ENCODE measurements at regions not wholly inside any gene's neighbourhood (a gene's known extent, or its start where the extent isn't known, plus 50 kb on each side); places are given as distances from the start of the nearest gene placed in this dataset.

DNA sequence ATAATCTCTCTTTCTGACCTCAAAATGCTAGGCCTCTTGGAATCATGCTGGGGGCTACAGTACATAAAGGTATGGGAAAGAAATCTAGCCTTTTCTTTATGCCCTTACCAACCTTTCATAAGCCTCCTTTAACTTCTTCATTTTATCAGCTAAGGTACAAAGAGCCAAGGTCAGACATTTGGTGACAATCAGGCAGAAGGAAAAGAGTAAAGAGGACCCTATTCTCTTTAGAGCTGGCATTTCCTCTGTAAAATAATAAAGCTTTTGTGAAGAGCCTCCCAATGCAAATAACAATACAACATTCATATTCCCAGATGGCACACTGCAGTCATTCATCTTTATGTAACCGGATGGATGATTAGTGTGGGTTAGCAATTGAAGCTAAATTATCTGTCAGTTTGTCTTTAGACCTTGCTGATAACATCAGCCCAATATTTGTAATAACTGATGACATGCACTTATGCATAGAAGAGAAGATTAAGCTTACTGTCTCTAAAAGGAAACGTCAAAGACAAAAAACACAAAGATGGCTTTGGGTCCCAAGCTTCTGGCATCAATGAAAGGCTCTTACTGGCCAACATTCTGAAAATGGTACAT, 163.1 kb downstream of the IBTK start:
- Mint-ChIP-seq H3K4me1 (no peaks in the 10 kb centered on the region), H3K9me3 (peaks cover 0 to 2% (median 0%) of the 10 kb centered on the region in 6 donors), H3K27ac (no peak overlapping the region), H3K27me3 (ENCODE audit: low read depth in 3 of 3) (no peaks in the 10 kb centered on the region), H3K4me3 (no peak overlapping the region), H3K36me3 (no peaks in the 10 kb centered on the region)
- DNase-seq, result no peak

GRCh38 chr6:82083646-82084045, 163.9 kb downstream of the IBTK start:
- Mint-ChIP-seq H3K4me1 (no peaks in the 10 kb centered on the region), H3K36me3 (no peaks in the 10 kb centered on the region), H3K9me3 (peaks cover 0 to 2% (median 0%) of the 10 kb centered on the region in 6 donors), H3K4me3 (no peak overlapping the region), H3K27ac (no peak overlapping the region), H3K27me3 (ENCODE audit: low read depth in 3 of 3) (no peaks in the 10 kb centered on the region)
- no peak for DNase-seq

DNA sequence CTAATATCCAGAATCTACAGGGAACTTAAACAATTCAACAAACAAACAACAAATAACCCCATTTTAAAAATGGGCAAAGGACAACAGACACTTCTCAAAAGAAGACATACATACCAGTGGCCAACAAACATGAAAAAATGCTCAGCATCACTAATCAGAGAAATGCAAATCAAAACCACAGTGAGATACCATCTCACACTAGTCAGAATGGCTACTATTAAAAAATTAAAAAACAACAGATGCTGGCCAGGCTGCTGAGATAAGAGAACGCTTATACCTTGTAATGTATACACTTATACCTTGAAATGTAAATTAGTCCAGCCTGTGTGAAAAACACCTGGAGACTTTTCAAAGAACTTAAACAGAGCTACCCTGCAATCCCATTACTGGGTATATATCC, 166.8 kb downstream of the IBTK start:
- no peak overlapping the region for H3K27ac Mint-ChIP-seq
- H3K4me1 Mint-ChIP-seq, result no peaks in the 10 kb centered on the region
- DNase-seq, result no peak
- no peaks in the 10 kb centered on the region for H3K36me3 Mint-ChIP-seq
- H3K27me3 Mint-ChIP-seq (ENCODE audit: low read depth in 3 of 3), result no peaks in the 10 kb centered on the region
- H3K9me3 Mint-ChIP-seq, result peaks cover 0 to 2% (median 0%) of the 10 kb centered on the region in 6 donors
- no peak overlapping the region for H3K4me3 Mint-ChIP-seq

DNA sequence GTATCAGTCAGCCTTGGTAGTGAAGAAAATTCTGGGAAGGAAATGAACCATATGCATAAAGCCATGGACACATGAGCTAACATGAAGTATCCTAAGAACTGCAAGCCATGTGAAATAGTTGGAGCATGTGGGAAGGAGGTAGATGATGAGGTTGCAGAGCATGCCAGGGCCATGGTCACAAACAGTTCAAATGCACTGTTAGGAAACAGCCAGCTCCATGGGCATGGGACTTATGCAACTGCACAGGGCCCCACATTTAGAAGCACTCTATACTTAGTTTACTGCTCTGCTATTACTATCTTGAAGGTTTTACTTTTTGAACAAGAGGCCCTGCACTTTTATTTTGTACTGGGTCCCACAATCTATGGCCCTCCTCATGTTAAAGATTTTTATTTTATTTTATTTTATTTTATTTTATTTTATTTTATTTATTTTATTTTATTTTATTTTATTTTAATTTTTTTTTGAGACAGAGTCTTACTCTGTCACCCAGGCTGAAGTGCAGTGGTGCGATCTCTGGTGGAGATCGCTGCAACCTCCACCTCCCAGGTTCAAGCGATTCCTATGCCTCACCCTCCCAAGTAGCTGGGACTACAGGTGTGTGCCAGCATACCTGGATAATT, 169.1 kb downstream of the IBTK start:
- H3K4me1 Mint-ChIP-seq, result no peaks in the 10 kb centered on the region
- H3K36me3 Mint-ChIP-seq, result no peaks in the 10 kb centered on the region
- no peak for DNase-seq
- peaks cover 0 to 2% (median 0%) of the 10 kb centered on the region in 3 donors for H3K27me3 Mint-ChIP-seq (ENCODE audit: low read depth in 3 of 3)
- H3K4me3 Mint-ChIP-seq, result no peak overlapping the region
- no peak overlapping the region for H3K27ac Mint-ChIP-seq
- H3K9me3 Mint-ChIP-seq, result no peaks in the 10 kb centered on the region

GRCh38 chr6:82076916-82077315, 170.6 kb downstream of the IBTK start:
- Mint-ChIP-seq H3K27ac (no peak overlapping the region), H3K4me3 (no peak overlapping the region), H3K36me3 (no peaks in the 10 kb centered on the region), H3K9me3 (no peaks in the 10 kb centered on the region), H3K4me1 (no peaks in the 10 kb centered on the region), H3K27me3 (ENCODE audit: low read depth in 3 of 3) (peaks cover 0 to 3% (median 0%) of the 10 kb centered on the region in 3 donors)
- DNase-seq, result no peak

DNA sequence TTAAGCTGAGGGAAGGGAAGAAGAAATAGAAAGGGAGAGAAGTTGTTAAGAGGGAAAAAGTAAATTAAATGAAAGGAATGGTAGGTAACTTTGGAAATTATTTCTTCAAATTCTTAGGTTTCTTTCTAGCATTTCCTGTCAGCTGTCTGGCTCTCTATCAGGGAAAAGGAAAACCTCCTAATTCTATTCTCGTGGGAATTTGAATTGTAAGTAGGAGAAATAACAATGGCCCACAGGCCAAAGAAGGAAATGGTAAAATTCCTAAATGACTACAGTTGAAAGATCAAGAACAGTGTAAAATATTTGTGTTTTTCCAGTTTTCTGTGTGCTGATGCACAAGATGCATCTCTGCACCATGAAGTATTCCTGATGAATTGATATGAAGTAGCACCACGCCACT, 173.0 kb downstream of the IBTK start:
- Mint-ChIP-seq H3K4me3 (no peak overlapping the region), H3K27me3 (ENCODE audit: low read depth in 3 of 3) (peaks cover 0 to 4% (median 0%) of the 10 kb centered on the region in 3 donors), H3K9me3 (no peaks in the 10 kb centered on the region), H3K27ac (no peak overlapping the region), H3K36me3 (no peaks in the 10 kb centered on the region), H3K4me1 (no peaks in the 10 kb centered on the region)
- no peak for DNase-seq

- H3K27me3 Mint-ChIP-seq (ENCODE audit: low read depth in 3 of 3), result peaks cover 0 to 4% (median 0%) of the 10 kb centered on the region in 3 donors
- DNase-seq, result no peak
- no peak overlapping the region for H3K27ac Mint-ChIP-seq
- no peaks in the 10 kb centered on the region for H3K4me1 Mint-ChIP-seq
- H3K4me3 Mint-ChIP-seq, result no peak overlapping the region
- H3K9me3 Mint-ChIP-seq, result no peaks in the 10 kb centered on the region
- no peaks in the 10 kb centered on the region for H3K36me3 Mint-ChIP-seq
Measured at GRCh38 chr6:82073484-82073883, 174.1 kb downstream of the IBTK start.

DNA sequence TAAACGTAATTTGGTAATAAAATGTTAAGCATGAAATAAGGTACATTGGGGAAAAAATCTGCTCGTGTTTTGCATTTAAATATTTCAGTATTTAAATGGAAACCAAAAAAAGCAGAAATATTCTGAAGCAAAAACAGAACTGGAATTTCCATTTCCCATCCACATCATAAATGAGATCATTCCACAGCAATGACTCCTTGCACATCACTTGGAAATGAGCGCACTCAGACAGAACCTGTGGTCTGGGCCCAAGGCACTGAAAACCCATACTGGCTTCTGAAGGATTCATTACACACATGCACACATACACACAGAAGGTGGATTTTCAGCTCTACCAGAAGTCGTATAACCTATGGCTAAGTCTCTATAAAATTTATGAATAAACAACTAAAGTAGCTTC, 174.8 kb downstream of the IBTK start:
- H3K27ac Mint-ChIP-seq, result no peak overlapping the region

DNA sequence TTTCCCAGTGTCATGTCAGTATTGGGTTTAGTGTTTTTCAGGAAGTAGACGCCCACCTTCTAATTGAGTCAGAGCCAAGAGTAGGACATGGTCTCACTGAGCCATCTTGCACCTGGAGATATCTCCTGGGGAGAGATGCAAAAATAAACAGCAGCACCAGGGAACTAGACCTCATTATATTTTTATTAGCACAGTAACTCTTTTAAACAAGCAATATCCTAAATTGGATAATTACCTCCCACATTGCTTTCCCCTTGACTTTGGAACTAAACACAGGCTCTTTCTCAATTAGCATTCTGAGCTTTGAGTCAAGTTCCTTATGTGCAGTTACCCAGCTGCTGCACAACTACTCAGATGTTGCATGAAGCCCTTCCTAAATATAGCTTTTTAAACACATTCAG, 175.4 kb downstream of the IBTK start:
- no peaks in the 10 kb centered on the region for H3K9me3 Mint-ChIP-seq
- H3K4me3 Mint-ChIP-seq, result no peak overlapping the region
- no peaks in the 10 kb centered on the region for H3K4me1 Mint-ChIP-seq
- H3K36me3 Mint-ChIP-seq, result no peaks in the 10 kb centered on the region
- peaks cover 0 to 4% (median 0%) of the 10 kb centered on the region in 3 donors for H3K27me3 Mint-ChIP-seq (ENCODE audit: low read depth in 3 of 3)
- DNase-seq, result no peak
- H3K27ac Mint-ChIP-seq, result no peak overlapping the region

More for the DNA sequence above, 174.8 kb downstream of the IBTK start:
- Mint-ChIP-seq H3K27me3 (ENCODE audit: low read depth in 3 of 3) (peaks cover 0 to 4% (median 0%) of the 10 kb centered on the region in 3 donors), H3K9me3 (no peaks in the 10 kb centered on the region), H3K4me1 (no peaks in the 10 kb centered on the region), H3K36me3 (no peaks in the 10 kb centered on the region), H3K4me3 (no peak overlapping the region)
- no peak for DNase-seq

- no peaks in the 10 kb centered on the region for H3K9me3 Mint-ChIP-seq
- no peaks in the 10 kb centered on the region for H3K36me3 Mint-ChIP-seq
- H3K4me1 Mint-ChIP-seq, result no peaks in the 10 kb centered on the region
- H3K4me3 Mint-ChIP-seq, result no peak overlapping the region
- H3K27ac Mint-ChIP-seq, result no peak overlapping the region
- peaks cover 0 to 2% (median 2%) of the 10 kb centered on the region in 3 donors for H3K27me3 Mint-ChIP-seq (ENCODE audit: low read depth in 3 of 3)
- no peak for DNase-seq
Measured at GRCh38 chr6:82068721-82069120, 178.8 kb downstream of the IBTK start.

DNA sequence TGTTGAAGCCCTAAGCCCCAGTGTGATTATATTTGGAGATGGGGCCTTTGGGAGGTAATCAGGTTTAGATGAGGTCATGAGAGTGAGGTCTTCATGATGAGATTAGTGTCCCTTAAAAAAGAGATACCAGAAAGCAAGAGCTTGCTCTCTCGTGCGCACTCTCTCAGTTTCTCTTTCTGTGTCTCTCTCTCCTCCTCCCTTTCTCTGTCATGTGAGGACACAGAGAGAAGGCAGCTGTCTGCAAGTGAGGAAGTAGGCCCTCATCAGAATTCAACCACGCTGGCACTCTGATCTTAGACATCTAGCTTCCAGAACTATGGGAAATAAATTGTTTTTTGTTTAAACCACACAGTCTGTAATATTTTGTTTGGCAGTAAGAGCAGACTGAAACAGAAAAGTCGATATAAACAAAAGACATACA, 180.5 kb downstream of the IBTK start:
- Mint-ChIP-seq H3K27me3 (ENCODE audit: low read depth in 3 of 3) (peaks cover 0 to 2% (median 2%) of the 10 kb centered on the region in 3 donors), H3K4me3 (no peak overlapping the region), H3K27ac (no peak overlapping the region), H3K4me1 (no peaks in the 10 kb centered on the region), H3K36me3 (no peaks in the 10 kb centered on the region), H3K9me3 (peaks cover 0 to 3% (median 0%) of the 10 kb centered on the region in 6 donors)
- no peak for DNase-seq

- no peak overlapping the region for H3K4me3 Mint-ChIP-seq
- no peaks in the 10 kb centered on the region for H3K4me1 Mint-ChIP-seq
- peaks cover 0 to 7% (median 0%) of the 10 kb centered on the region in 6 donors for H3K9me3 Mint-ChIP-seq
- DNase-seq, result no peak
- H3K27me3 Mint-ChIP-seq (ENCODE audit: low read depth in 3 of 3), result peaks cover 0 to 2% (median 0%) of the 10 kb centered on the region in 3 donors
- H3K36me3 Mint-ChIP-seq, result no peaks in the 10 kb centered on the region
- no peak overlapping the region for H3K27ac Mint-ChIP-seq
Measured at GRCh38 chr6:82066196-82066595, 181.3 kb downstream of the IBTK start.

- no peaks in the 10 kb centered on the region for H3K4me1 Mint-ChIP-seq
- H3K36me3 Mint-ChIP-seq, result no peaks in the 10 kb centered on the region
- H3K4me3 Mint-ChIP-seq, result no peak overlapping the region
- peaks cover 0 to 2% (median 0%) of the 10 kb centered on the region in 3 donors for H3K27me3 Mint-ChIP-seq (ENCODE audit: low read depth in 3 of 3)
- DNase-seq, result no peak
- peaks cover 0 to 7% (median under 1%) of the 10 kb centered on the region in 6 donors for H3K9me3 Mint-ChIP-seq
- no peak overlapping the region for H3K27ac Mint-ChIP-seq
Measured at GRCh38 chr6:82063574-82063973, 184.0 kb downstream of the IBTK start.

DNA sequence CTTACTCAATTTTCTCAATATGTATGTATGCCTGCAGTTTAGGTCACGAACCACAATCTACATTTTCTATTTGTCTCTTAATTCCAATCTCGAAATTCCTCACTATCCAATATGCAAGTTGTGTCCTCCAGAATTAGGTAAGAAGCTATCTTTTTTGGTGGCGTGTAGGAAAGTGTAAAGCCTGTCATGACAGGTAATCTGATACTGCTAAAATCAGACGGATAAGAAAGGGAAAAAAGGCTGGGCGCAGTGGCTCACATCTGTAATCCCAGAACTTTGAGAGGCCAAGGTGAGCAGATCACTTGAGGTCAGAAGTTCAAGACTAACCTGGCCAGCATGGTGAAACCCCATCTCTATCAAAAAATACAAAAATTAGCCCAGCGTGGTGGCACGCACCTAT, 185.3 kb downstream of the IBTK start:
- Mint-ChIP-seq H3K9me3 (peaks cover 0 to 7% (median under 1%) of the 10 kb centered on the region in 6 donors), H3K4me3 (no peak overlapping the region), H3K27ac (no peak overlapping the region), H3K4me1 (no peaks in the 10 kb centered on the region), H3K27me3 (ENCODE audit: low read depth in 3 of 3) (peaks cover 0 to 2% (median 0%) of the 10 kb centered on the region in 3 donors), H3K36me3 (no peaks in the 10 kb centered on the region)
- DNase-seq, result no peak

Data from immature natural killer cell (primary cell).